Activated CD4-positive, alpha-beta T cell treated with anti-CD3 and anti-CD28 coated beads for 36 hours (primary cell): ENCODE measurements at regions not wholly inside any gene's neighbourhood (a gene's known extent, or its start where the extent isn't known, plus 50 kb on each side); places are given as distances from the start of the nearest gene placed in this dataset.
"Not testable (repeated sequence)": the region's sequence is repeated elsewhere in the genome, so short reads cannot be mapped to it uniquely, and the experiment has no call there.

Experiments
- ATAC-seq: fragments of 200-7000 bp; cut with Tn5 transposase; one replicate; pipeline ENCODE4 v1.10.0; 2021; ENCODE audit warnings: mild to moderate bottlenecking, moderate library complexity
- CTCF ChIA-PET: fragments of 350-600 bp; sonication (Branson Sonifier 250); formaldehyde crosslinking; loops from one replicate; lab custom pipeline; 2021; ENCODE audit warnings: antibody characterized with exemption; lab: Charles Lee
- POLR2A ChIA-PET: fragments of 350-600 bp; sonication (Branson Sonifier 250); formaldehyde crosslinking; loops from one replicate; lab custom pipeline; 2021; ENCODE audit warnings: antibody characterized with exemption, inconsistent platforms; lab: Charles Lee
- DNase-seq: peaks from one replicate; pipeline ENCODE4 v3.0.0-alpha.2; 2020
- H3K27ac Mint-ChIP-seq: one replicate; pipeline ENCODE4 v1.8.0; 2021; ENCODE audit warnings: mixed read lengths
- H3K27me3 Mint-ChIP-seq: one replicate; pipeline ENCODE4 v1.8.0; 2021; ENCODE audit warnings: mixed read lengths
- H3K36me3 Mint-ChIP-seq: one replicate; pipeline ENCODE4 v1.8.0; 2021; ENCODE audit warnings: low read depth, mixed read lengths
- H3K4me1 Mint-ChIP-seq: one replicate; pipeline ENCODE4 v1.8.0; 2021; ENCODE audit warnings: mixed read lengths
- H3K4me3 Mint-ChIP-seq: one replicate; pipeline ENCODE4 v1.8.0; 2021; ENCODE audit warnings: mild to moderate bottlenecking, moderate library complexity, mixed read lengths
- H3K9me3 Mint-ChIP-seq: one replicate; pipeline ENCODE4 v1.8.0; 2021; ENCODE audit warnings: low read depth, mixed read lengths
- intact Hi-C, 2 experiments: fragments of 100-400 bp; cut with DNase I in 1 of 2; cut with micrococcal nuclease in 1 of 2; formaldehyde crosslinking; loops; one replicate each; pipeline versions ENCODE4 v1.14.2 to v1.15.1; 2022 to 2024; cut with DNase I, micrococcal nuclease

DNA sequence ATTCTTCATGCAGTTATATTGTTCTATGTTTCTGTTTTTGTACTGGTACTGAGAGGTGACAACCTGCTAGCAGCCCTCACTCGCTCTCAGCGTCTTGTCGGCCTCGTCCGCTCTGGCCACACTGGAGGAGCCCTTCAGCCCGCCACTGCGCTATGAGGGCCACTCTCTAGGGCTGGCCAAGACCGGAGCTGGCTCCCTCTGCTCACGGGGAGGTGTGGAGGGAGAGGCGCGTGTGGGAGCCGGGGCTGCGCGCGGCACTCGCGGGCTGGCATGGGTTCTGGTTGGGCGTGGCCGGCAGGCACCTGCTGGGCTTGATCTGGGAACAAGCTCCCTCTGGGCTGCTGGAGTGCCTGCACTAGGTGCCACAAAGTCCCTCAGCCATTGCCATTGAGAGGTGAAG is 1323.8 kb upstream of the EYS start:
- CTCF ChIA-PET: no interaction called here

DNA sequence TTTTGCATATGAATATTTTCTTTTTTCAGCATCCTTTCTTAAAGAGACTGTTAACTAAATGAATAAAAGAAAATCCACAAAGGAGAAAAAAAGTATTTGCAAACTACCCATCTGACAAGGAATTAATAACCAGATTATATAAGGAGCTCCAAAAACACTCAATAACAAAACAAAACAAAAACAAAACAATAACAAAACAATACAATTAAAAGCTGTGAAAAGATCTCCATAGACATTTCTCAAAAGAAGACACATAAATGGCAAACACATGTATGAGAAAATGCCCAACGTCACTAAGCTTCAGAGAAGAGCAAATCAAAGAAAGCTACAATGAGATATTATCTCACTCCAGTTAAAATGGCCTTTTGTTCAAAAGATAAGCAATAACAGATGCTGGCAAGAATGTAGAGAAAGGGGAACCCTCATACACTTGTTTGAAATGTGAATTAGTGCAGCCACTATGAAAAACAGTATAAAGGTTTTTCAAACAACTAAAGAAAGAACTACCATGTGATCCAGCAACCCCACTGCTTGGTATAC is 1310.0 kb upstream of the EYS start:
- Mint-ChIP-seq H3K9me3 (peaks cover 8% of the 10 kb centered on the region), H3K36me3 (no peaks in the 10 kb centered on the region), H3K27ac (no peak overlapping the region), H3K27me3 (no peaks in the 10 kb centered on the region), H3K4me3 (no peak overlapping the region), H3K4me1 (no peaks in the 10 kb centered on the region)
- CTCF ChIA-PET: no interaction called here
- no peak for ATAC-seq
- intact Hi-C loops: no loop called here
- DNase-seq: no peak
- POLR2A ChIA-PET: no interaction called here

More for the DNA sequence above, 1323.8 kb upstream of the EYS start:
- H3K36me3 Mint-ChIP-seq: no peaks in the 10 kb centered on the region
- POLR2A ChIA-PET: no interaction called here
- no peak for DNase-seq
- H3K27me3 Mint-ChIP-seq: no peaks in the 10 kb centered on the region
- intact Hi-C loops: no loop called here
- no peak overlapping the region for H3K27ac Mint-ChIP-seq
- H3K9me3 Mint-ChIP-seq: peaks cover 17% of the 10 kb centered on the region
- no peak overlapping the region for H3K4me3 Mint-ChIP-seq
- no peak for ATAC-seq
- no peaks in the 10 kb centered on the region for H3K4me1 Mint-ChIP-seq

DNA sequence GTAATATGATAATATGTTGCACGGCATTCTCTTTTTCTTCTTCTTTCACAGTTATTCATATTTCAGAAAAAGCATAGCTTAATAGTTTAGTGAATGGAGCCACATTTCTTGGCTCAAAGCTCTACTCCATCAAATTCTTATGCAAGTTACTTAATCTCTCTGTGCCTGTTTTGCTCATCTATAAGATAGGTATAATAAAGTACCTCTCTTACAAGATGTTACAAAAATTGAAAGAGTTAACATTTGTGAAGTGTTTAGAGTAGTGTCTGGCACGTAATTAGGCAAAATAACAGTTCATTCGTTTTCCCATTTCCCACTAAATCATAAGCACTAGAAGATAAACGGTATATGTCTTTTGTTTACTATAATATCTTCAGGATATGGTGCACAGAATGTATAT is 1304.4 kb upstream of the EYS start:
- Mint-ChIP-seq H3K4me1 (no peaks in the 10 kb centered on the region), H3K27ac (no peak overlapping the region), H3K36me3 (no peaks in the 10 kb centered on the region), H3K27me3 (no peaks in the 10 kb centered on the region), H3K4me3 (no peak overlapping the region), H3K9me3 (peaks cover 12% of the 10 kb centered on the region)
- CTCF ChIA-PET: no interaction called here
- intact Hi-C loops: no loop called here
- POLR2A ChIA-PET: no interaction called here
- DNase-seq (no peak), ATAC-seq (no peak)

GRCh38 chr6:67009818-67010217 is 1302.8 kb upstream of the EYS start:
- DNase-seq: no peak
- Mint-ChIP-seq H3K9me3 (peaks cover 11% of the 10 kb centered on the region), H3K36me3 (no peaks in the 10 kb centered on the region), H3K4me1 (no peaks in the 10 kb centered on the region), H3K27ac (no peak overlapping the region), H3K27me3 (no peaks in the 10 kb centered on the region), H3K4me3 (no peak overlapping the region)
- ChIA-PET POLR2A (no interaction called here), CTCF (no interaction called here)
- ATAC-seq: no peak
- intact Hi-C loops: no loop called here

DNA sequence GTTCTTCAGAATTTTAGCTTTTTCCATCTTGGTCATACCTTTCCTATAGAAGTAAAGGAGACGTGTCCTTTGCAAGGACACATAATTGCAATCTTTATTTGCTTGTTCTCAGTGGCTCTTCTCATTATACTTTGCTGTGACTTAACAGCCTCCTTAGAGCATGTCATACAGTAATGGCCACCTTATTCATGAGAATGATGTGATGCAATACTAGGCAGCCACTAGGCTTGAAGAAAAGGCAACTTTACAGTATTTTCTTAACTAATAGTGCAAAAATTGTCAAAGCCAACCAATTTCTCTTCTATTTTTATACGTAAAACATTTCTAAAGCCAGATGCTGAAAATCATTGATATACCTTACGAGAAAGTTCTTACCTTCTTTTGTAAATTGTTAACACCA is 1296.8 kb upstream of the EYS start:
- ChIA-PET POLR2A (no interaction called here), CTCF (no interaction called here)
- no peak overlapping the region for H3K4me3 Mint-ChIP-seq
- no peaks in the 10 kb centered on the region for H3K36me3 Mint-ChIP-seq
- H3K4me1 Mint-ChIP-seq: no peaks in the 10 kb centered on the region
- H3K27me3 Mint-ChIP-seq: no peaks in the 10 kb centered on the region
- peaks cover 11% of the 10 kb centered on the region for H3K9me3 Mint-ChIP-seq
- intact Hi-C loops: no loop called here
- H3K27ac Mint-ChIP-seq: no peak overlapping the region
- DNase-seq (no peak), ATAC-seq (no peak)

- no peak overlapping the region for H3K4me3 Mint-ChIP-seq
- intact Hi-C loops: no loop called here
- no peaks in the 10 kb centered on the region for H3K36me3 Mint-ChIP-seq
- DNase-seq: no peak
- H3K27ac Mint-ChIP-seq: no peak overlapping the region
- POLR2A ChIA-PET: no interaction called here
- H3K4me1 Mint-ChIP-seq: no peaks in the 10 kb centered on the region
- H3K27me3 Mint-ChIP-seq: no peaks in the 10 kb centered on the region
- H3K9me3 Mint-ChIP-seq: peaks cover 13% of the 10 kb centered on the region
- ATAC-seq: no peak
- CTCF ChIA-PET: no interaction called here
Observed at GRCh38 chr6:67000121-67000520, 1293.1 kb upstream of the EYS start.

GRCh38 chr6:66997579-66997978 is 1290.6 kb upstream of the EYS start:
- DNase-seq, CTCF ChIA-PET, H3K36me3 Mint-ChIP-seq, H3K9me3 Mint-ChIP-seq, ATAC-seq, H3K4me1 Mint-ChIP-seq, H3K27ac Mint-ChIP-seq, intact Hi-C loops, POLR2A ChIA-PET, H3K4me3 Mint-ChIP-seq, H3K27me3 Mint-ChIP-seq: not testable (repeated sequence)

- Mint-ChIP-seq H3K36me3 (no peaks in the 10 kb centered on the region), H3K27ac (no peak overlapping the region), H3K9me3 (peaks cover 19% of the 10 kb centered on the region), H3K4me3 (no peak overlapping the region), H3K27me3 (no peaks in the 10 kb centered on the region), H3K4me1 (no peaks in the 10 kb centered on the region)
- DNase-seq (no peak), ATAC-seq (no peak)
- ChIA-PET CTCF (no interaction called here), POLR2A (no interaction called here)
- intact Hi-C loops: no loop called here
Observed at GRCh38 chr6:66995669-66996068, 1288.6 kb upstream of the EYS start.

DNA sequence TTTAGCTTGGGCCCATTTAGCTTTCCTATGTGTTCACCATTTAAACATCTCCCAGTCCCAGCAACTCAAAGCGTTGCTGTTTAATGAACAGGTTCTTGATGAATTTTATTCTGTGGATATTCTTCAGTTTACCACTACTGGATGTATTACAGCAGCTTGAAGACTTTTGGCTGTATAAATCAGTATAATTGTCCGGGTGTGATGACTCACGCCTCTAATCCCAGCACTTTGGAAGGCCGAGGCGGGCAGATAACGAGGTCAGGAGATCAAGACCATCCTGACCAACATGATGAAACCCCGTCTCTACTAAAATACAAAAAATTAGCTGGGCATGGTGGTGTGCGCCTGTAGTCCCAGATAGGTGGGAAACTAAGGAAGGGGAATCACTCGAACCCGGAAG is 1286.7 kb upstream of the EYS start:
- H3K27me3 Mint-ChIP-seq, H3K27ac Mint-ChIP-seq, ATAC-seq, POLR2A ChIA-PET, H3K4me3 Mint-ChIP-seq, H3K4me1 Mint-ChIP-seq, H3K36me3 Mint-ChIP-seq, DNase-seq, CTCF ChIA-PET, intact Hi-C loops: not testable (repeated sequence)
- peaks cover 20% of the 10 kb centered on the region for H3K9me3 Mint-ChIP-seq

DNA sequence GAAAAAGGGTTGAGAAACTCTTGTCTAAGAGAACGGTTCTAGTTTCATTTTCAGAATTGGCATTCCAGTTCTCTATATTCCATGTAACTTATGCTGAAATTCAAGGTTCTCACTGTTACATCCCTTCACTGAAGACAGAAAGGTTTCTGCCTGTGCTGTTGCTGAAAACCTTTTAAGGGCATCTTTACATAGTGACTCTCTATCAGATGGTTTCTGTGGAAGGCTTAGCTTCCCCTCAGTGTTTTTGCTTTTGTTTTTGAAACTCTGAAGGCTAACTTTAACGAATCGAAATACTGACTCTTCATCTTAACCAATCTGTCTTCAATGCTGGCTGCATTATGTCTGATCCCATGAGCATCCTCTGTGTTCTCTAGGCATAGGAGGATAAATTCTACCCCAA is 1286.2 kb upstream of the EYS start:
- Mint-ChIP-seq H3K27me3 (no peaks in the 10 kb centered on the region), H3K9me3 (peaks cover 18% of the 10 kb centered on the region), H3K27ac (no peak overlapping the region), H3K36me3 (no peaks in the 10 kb centered on the region), H3K4me1 (no peaks in the 10 kb centered on the region), H3K4me3 (no peak overlapping the region)
- intact Hi-C loops: no loop called here
- CTCF ChIA-PET: no interaction called here
- DNase-seq: no peak
- POLR2A ChIA-PET: no interaction called here
- no peak for ATAC-seq

DNA sequence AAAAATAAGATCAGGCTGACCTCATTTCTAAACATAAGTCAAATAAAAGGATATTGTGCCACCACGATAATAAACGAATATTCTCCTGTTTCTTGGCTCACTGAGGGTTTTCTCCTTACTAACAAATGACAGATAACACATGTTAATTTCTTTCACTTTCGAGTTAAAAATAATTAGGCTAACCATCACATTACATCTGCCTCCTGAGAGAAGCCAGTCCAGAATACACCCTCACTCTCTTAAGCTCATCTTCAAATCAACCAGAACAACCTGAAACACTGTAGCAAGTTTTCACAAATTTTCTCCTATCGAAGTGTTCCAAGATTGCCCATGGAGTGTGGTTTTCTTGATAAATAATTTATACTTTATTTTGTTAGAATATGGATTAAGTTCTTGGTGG is 1285.6 kb upstream of the EYS start:
- no peaks in the 10 kb centered on the region for H3K36me3 Mint-ChIP-seq
- DNase-seq (no peak), ATAC-seq (no peak)
- ChIA-PET CTCF (no interaction called here), POLR2A (no interaction called here)
- no peak overlapping the region for H3K4me3 Mint-ChIP-seq
- H3K9me3 Mint-ChIP-seq: peaks cover 17% of the 10 kb centered on the region
- intact Hi-C loops: no loop called here
- no peaks in the 10 kb centered on the region for H3K27me3 Mint-ChIP-seq
- no peaks in the 10 kb centered on the region for H3K4me1 Mint-ChIP-seq
- no peak overlapping the region for H3K27ac Mint-ChIP-seq

- no peaks in the 10 kb centered on the region for H3K4me1 Mint-ChIP-seq
- DNase-seq: no peak
- H3K27ac Mint-ChIP-seq: no peak overlapping the region
- ChIA-PET CTCF (no interaction called here), POLR2A (no interaction called here)
- intact Hi-C loops: no loop called here
- ATAC-seq: no peak
- H3K36me3 Mint-ChIP-seq: no peaks in the 10 kb centered on the region
- no peaks in the 10 kb centered on the region for H3K27me3 Mint-ChIP-seq
- peaks cover 23% of the 10 kb centered on the region for H3K9me3 Mint-ChIP-seq
- H3K4me3 Mint-ChIP-seq: no peak overlapping the region
Observed at GRCh38 chr6:66986940-66987339, 1279.9 kb upstream of the EYS start.

DNA sequence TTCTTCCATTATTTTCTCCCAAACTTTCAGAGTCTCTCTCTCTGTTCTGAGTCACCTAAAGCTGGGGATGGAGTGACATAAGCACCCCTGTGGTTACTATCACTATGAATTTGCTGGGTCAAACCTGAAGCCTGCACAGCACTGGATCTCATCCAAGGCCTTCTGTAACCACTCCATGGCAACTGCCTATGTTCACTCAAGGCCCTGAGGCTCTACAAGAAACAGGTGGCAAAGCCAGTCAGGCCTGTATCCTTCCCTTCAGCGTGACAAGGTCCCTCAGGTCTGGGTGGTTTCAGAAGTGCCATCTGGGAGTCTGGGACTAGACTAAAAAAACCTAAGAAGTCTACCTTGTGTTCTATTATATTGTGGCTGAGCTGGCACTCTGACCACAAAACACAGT is 1278.8 kb upstream of the EYS start:
- H3K4me3 Mint-ChIP-seq: no peak overlapping the region
- H3K4me1 Mint-ChIP-seq: no peaks in the 10 kb centered on the region
- intact Hi-C loops: no loop called here
- H3K27me3 Mint-ChIP-seq: no peaks in the 10 kb centered on the region
- CTCF ChIA-PET: no interaction called here
- POLR2A ChIA-PET: no interaction called here
- H3K27ac Mint-ChIP-seq: no peak overlapping the region
- H3K36me3 Mint-ChIP-seq: no peaks in the 10 kb centered on the region
- no peak for DNase-seq
- no peak for ATAC-seq
- H3K9me3 Mint-ChIP-seq: peaks cover 16% of the 10 kb centered on the region
